ENCODE measurements at regions not wholly inside any gene's neighbourhood (a gene's known extent, or its start where the extent isn't known, plus 50 kb on each side); places are given as distances from the start of the nearest gene placed in this dataset.
"Not testable (repeated sequence)": the region's sequence is repeated elsewhere in the genome, so short reads cannot be mapped to it uniquely, and the experiment has no call there.

GRCh38 chr2:33909945-33910695 is 311.0 kb upstream of the FAM98A start:
- Histone ChIP-seq H3K27ac (no peak overlapping the region), H3K27me3 (no peaks in the 10 kb centered on the region), H3K4me1 (no peaks in the 10 kb centered on the region), H3K9me3 (peaks cover 0 to 12% (median 0%) of the 10 kb centered on the region in 4 donors), H3K36me3 (no peaks in the 10 kb centered on the region), H3K4me3 (no peak overlapping the region)
- no peak for DNase-seq (ENCODE audit: low spot score in 2 of 2)
- WGBS, 2 donors, result 65 to 69% methylated on average over 8 of the region's 8 CpGs
- TF ChIP-seq, protein P1, sequence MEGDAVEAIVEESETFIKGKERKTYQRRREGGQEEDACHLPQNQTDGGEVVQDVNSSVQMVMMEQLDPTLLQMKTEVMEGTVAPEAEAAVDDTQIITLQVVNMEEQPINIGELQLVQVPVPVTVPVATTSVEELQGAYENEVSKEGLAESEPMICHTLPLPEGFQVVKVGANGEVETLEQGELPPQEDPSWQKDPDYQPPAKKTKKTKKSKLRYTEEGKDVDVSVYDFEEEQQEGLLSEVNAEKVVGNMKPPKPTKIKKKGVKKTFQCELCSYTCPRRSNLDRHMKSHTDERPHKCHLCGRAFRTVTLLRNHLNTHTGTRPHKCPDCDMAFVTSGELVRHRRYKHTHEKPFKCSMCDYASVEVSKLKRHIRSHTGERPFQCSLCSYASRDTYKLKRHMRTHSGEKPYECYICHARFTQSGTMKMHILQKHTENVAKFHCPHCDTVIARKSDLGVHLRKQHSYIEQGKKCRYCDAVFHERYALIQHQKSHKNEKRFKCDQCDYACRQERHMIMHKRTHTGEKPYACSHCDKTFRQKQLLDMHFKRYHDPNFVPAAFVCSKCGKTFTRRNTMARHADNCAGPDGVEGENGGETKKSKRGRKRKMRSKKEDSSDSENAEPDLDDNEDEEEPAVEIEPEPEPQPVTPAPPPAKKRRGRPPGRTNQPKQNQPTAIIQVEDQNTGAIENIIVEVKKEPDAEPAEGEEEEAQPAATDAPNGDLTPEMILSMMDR (IDR thresholded peaks at IDR 0.05), result no peak
- TF ChIP-seq POLR2A (IDR thresholded peaks at IDR 0.05), result no peak

- WGBS, 2 donors, result 30 to 52% methylated on average over 2 of the region's 2 CpGs
These were observed 308.8 kb upstream of the FAM98A start for GRCh38 chr2:33907866-33908265.

GRCh38 chr2:33906129-33906528 is 307.0 kb upstream of the FAM98A start:
- whole genome bisulfite sequencing, 2 donors, result 96 to 100% methylated on average over 1 of the region's 1 CpG
- not testable (repeated sequence) for DNase-seq (ENCODE audit: low spot score in 2 of 2); H3K36me3 ChIP-seq

More at GRCh38 chr2:33907866-33908265, 308.8 kb upstream of the FAM98A start:
- H3K4me3 ChIP-seq, result no peak overlapping the region
- H3K9me3 ChIP-seq, result peaks cover 0 to 4% (median 0%) of the 10 kb centered on the region in 4 donors
- no peaks in the 10 kb centered on the region for H3K4me1 ChIP-seq
- TF ChIP-seq POLR2A (IDR thresholded peaks at IDR 0.05) (no peak), EP300 (IDR thresholded peaks at IDR 0.05) (no peak)
- TF ChIP-seq, protein P1 (IDR thresholded peaks at IDR 0.05), result no peak
- H3K36me3 ChIP-seq, result no peaks in the 10 kb centered on the region
- no peak overlapping the region for H3K27ac ChIP-seq
- H3K27me3 ChIP-seq, result no peaks in the 10 kb centered on the region
- DNase-seq (ENCODE audit: low spot score in 2 of 2), result no peak

GRCh38 chr2:33904801-33905200 is 305.7 kb upstream of the FAM98A start:
- H3K4me3 ChIP-seq, result no peak overlapping the region
- 92 to 94% methylated on average over 4 of the region's 4 CpGs for WGBS, 2 donors
- no peaks in the 10 kb centered on the region for H3K27me3 ChIP-seq
- no peak for DNase-seq (ENCODE audit: low spot score in 2 of 2)
- H3K36me3 ChIP-seq, result no peaks in the 10 kb centered on the region
- no peak overlapping the region for H3K27ac ChIP-seq
- TF ChIP-seq, protein P1 (IDR thresholded peaks at IDR 0.05), result no peak
- TF ChIP-seq POLR2A (IDR thresholded peaks at IDR 0.05) (no peak), EP300 (IDR thresholded peaks at IDR 0.05) (no peak)
- H3K9me3 ChIP-seq, result peaks cover 0 to 4% (median 0%) of the 10 kb centered on the region in 4 donors
- no peaks in the 10 kb centered on the region for H3K4me1 ChIP-seq

More at GRCh38 chr2:33906129-33906528, 307.0 kb upstream of the FAM98A start:
- H3K27ac ChIP-seq, H3K9me3 ChIP-seq, H3K4me1 ChIP-seq, H3K4me3 ChIP-seq, H3K27me3 ChIP-seq: not testable (repeated sequence)

GRCh38 chr2:33903701-33904100 is 304.6 kb upstream of the FAM98A start:
- H3K27me3 ChIP-seq, result no peaks in the 10 kb centered on the region
- H3K4me3 ChIP-seq, result no peak overlapping the region
- H3K27ac ChIP-seq, result no peak overlapping the region
- peaks cover 0 to 4% (median 0%) of the 10 kb centered on the region in 4 donors for H3K9me3 ChIP-seq
- TF ChIP-seq POLR2A (IDR thresholded peaks at IDR 0.05) (no peak), EP300 (IDR thresholded peaks at IDR 0.05) (no peak)
- TF ChIP-seq, protein P1 (IDR thresholded peaks at IDR 0.05), result no peak
- no peaks in the 10 kb centered on the region for H3K4me1 ChIP-seq
- WGBS, 2 donors, result 94 to 97% methylated on average over 18 to 20 of the region's 21 CpGs
- no peak for DNase-seq (ENCODE audit: low spot score in 2 of 2)
- H3K36me3 ChIP-seq, result no peaks in the 10 kb centered on the region

Data from tibial nerve (tissue), 4 donors.